ENCODE measurements at regions not wholly inside any gene's neighbourhood (a gene's known extent, or its start where the extent isn't known, plus 50 kb on each side); places are given as distances from the start of the nearest gene placed in this dataset.

- ATAC-seq (no peak), DNase-seq (no peak)
- ChIA-PET POLR2A (no interaction called here), CTCF (no interaction called here)
- no peaks in the 10 kb centered on the region for H3K27me3 ChIP-seq (ENCODE audit: control insufficient read depth in 2 of 2, insufficient read depth in 2 of 2, low read length in 2 of 2)
- H3K36me3 ChIP-seq (ENCODE audit: control insufficient read depth in 2 of 3, insufficient read depth in 3 of 3, low read length in 3 of 3), result no peaks in the 10 kb centered on the region
- no peaks in the 10 kb centered on the region for H3K27me3 Mint-ChIP-seq
- H3K4me1 Mint-ChIP-seq, result no peaks in the 10 kb centered on the region
- no peak overlapping the region for H3K27ac ChIP-seq (ENCODE audit: low read depth, low read length)
- intact Hi-C loops (cut with micrococcal nuclease), result no loop called here
- peaks cover 0 to 6% (median 0%) of the 10 kb centered on the region in 11 donors for H3K9me3 Mint-ChIP-seq
- no peak overlapping the region for H3K4me3 ChIP-seq (ENCODE audit: low read length)
- no peak overlapping the region for H3K4me3 Mint-ChIP-seq
- H3K4me1 ChIP-seq (ENCODE audit: control insufficient read depth in 2 of 2, insufficient read depth in 2 of 2, low read length in 2 of 2), result no peaks in the 10 kb centered on the region
- H3K9me3 ChIP-seq (ENCODE audit: control insufficient read depth in 2 of 3, low read length in 3 of 3), result no peaks in the 10 kb centered on the region
- no peaks in the 10 kb centered on the region for H3K36me3 Mint-ChIP-seq
- H3K27ac Mint-ChIP-seq, result no peak overlapping the region
Observed at GRCh38 chr12:43288671-43289425, 263.2 kb downstream of the ADAMTS20 start.

- H3K27ac Mint-ChIP-seq, result no peak overlapping the region
- no peaks in the 10 kb centered on the region for H3K27me3 Mint-ChIP-seq
- intact Hi-C loops (cut with micrococcal nuclease), result no loop called here
- H3K27ac ChIP-seq (ENCODE audit: low read depth, low read length), result no peak overlapping the region
- H3K27me3 ChIP-seq (ENCODE audit: control insufficient read depth in 2 of 2, insufficient read depth in 2 of 2, low read length in 2 of 2), result no peaks in the 10 kb centered on the region
- no peaks in the 10 kb centered on the region for H3K36me3 Mint-ChIP-seq
- H3K4me3 ChIP-seq (ENCODE audit: low read length), result no peak overlapping the region
- no peaks in the 10 kb centered on the region for H3K9me3 ChIP-seq (ENCODE audit: control insufficient read depth in 2 of 3, low read length in 3 of 3)
- H3K4me1 Mint-ChIP-seq, result no peaks in the 10 kb centered on the region
- no peak for DNase-seq
- ChIA-PET CTCF (no interaction called here), POLR2A (no interaction called here)
- no peak overlapping the region for H3K4me3 Mint-ChIP-seq
- H3K36me3 ChIP-seq (ENCODE audit: control insufficient read depth in 2 of 3, insufficient read depth in 3 of 3, low read length in 3 of 3), result no peaks in the 10 kb centered on the region
- no peak for ATAC-seq
- no peaks in the 10 kb centered on the region for H3K4me1 ChIP-seq (ENCODE audit: control insufficient read depth in 2 of 2, insufficient read depth in 2 of 2, low read length in 2 of 2)
- peaks cover 0 to 6% (median 0%) of the 10 kb centered on the region in 11 donors for H3K9me3 Mint-ChIP-seq
Observed at GRCh38 chr12:43287706-43288383, 264.2 kb downstream of the ADAMTS20 start.

- Mint-ChIP-seq H3K4me1 (no peaks in the 10 kb centered on the region), H3K9me3 (peaks cover 0 to 6% (median 0%) of the 10 kb centered on the region in 11 donors), H3K4me3 (no peak overlapping the region), H3K27ac (no peak overlapping the region), H3K27me3 (no peaks in the 10 kb centered on the region), H3K36me3 (no peaks in the 10 kb centered on the region)
- no peaks in the 10 kb centered on the region for H3K36me3 ChIP-seq (ENCODE audit: control insufficient read depth in 2 of 3, insufficient read depth in 3 of 3, low read length in 3 of 3)
- H3K4me3 ChIP-seq (ENCODE audit: low read length), result no peak overlapping the region
- no peaks in the 10 kb centered on the region for H3K27me3 ChIP-seq (ENCODE audit: control insufficient read depth in 2 of 2, insufficient read depth in 2 of 2, low read length in 2 of 2)
- no peaks in the 10 kb centered on the region for H3K4me1 ChIP-seq (ENCODE audit: control insufficient read depth in 2 of 2, insufficient read depth in 2 of 2, low read length in 2 of 2)
- no peaks in the 10 kb centered on the region for H3K9me3 ChIP-seq (ENCODE audit: control insufficient read depth in 2 of 3, low read length in 3 of 3)
- ChIA-PET POLR2A (no interaction called here), CTCF (no interaction called here)
- no peak overlapping the region for H3K27ac ChIP-seq (ENCODE audit: low read depth, low read length)
- DNase-seq (no peak), ATAC-seq (no peak)
- intact Hi-C loops (cut with micrococcal nuclease), result no loop called here
Observed at GRCh38 chr12:43286986-43287385, 265.0 kb downstream of the ADAMTS20 start.

GRCh38 chr12:43285159-43285598 is 266.8 kb downstream of the ADAMTS20 start:
- intact Hi-C loops (cut with micrococcal nuclease), result no loop called here
- Histone ChIP-seq H3K4me1 (ENCODE audit: control insufficient read depth in 2 of 2, insufficient read depth in 2 of 2, low read length in 2 of 2) (no peaks in the 10 kb centered on the region), H3K27ac (ENCODE audit: low read depth, low read length) (no peak overlapping the region), H3K4me3 (ENCODE audit: low read length) (no peak overlapping the region), H3K9me3 (ENCODE audit: control insufficient read depth in 2 of 3, low read length in 3 of 3) (no peaks in the 10 kb centered on the region), H3K36me3 (ENCODE audit: control insufficient read depth in 2 of 3, insufficient read depth in 3 of 3, low read length in 3 of 3) (no peaks in the 10 kb centered on the region), H3K27me3 (ENCODE audit: control insufficient read depth in 2 of 2, insufficient read depth in 2 of 2, low read length in 2 of 2) (no peaks in the 10 kb centered on the region)
- Mint-ChIP-seq H3K4me1 (no peaks in the 10 kb centered on the region), H3K9me3 (peaks cover 0 to 1% (median 0%) of the 10 kb centered on the region in 11 donors), H3K27ac (no peak overlapping the region), H3K4me3 (no peak overlapping the region), H3K27me3 (no peaks in the 10 kb centered on the region), H3K36me3 (no peaks in the 10 kb centered on the region)
- ChIA-PET CTCF (interaction anchor here (0.7 kb wide), 1 partner anchor 674 kb away, joined by 3 read pairs; no protein-coding TSS in a partner anchor), POLR2A (no interaction called here)
- DNase-seq, result no peak
- ATAC-seq, result no peak

GRCh38 chr12:43284486-43285158 is 267.4 kb downstream of the ADAMTS20 start:
- no peak overlapping the region for H3K4me3 ChIP-seq (ENCODE audit: low read length)
- H3K27me3 ChIP-seq (ENCODE audit: control insufficient read depth in 2 of 2, insufficient read depth in 2 of 2, low read length in 2 of 2), result no peaks in the 10 kb centered on the region
- H3K4me3 Mint-ChIP-seq, result no peak overlapping the region
- no peaks in the 10 kb centered on the region for H3K4me1 ChIP-seq (ENCODE audit: control insufficient read depth in 2 of 2, insufficient read depth in 2 of 2, low read length in 2 of 2)
- DNase-seq, result no peak
- H3K9me3 Mint-ChIP-seq, result peaks cover 0 to 1% (median 0%) of the 10 kb centered on the region in 11 donors
- no peaks in the 10 kb centered on the region for H3K36me3 ChIP-seq (ENCODE audit: control insufficient read depth in 2 of 3, insufficient read depth in 3 of 3, low read length in 3 of 3)
- intact Hi-C loops (cut with micrococcal nuclease), result no loop called here
- H3K27ac ChIP-seq (ENCODE audit: low read depth, low read length), result no peak overlapping the region
- no peaks in the 10 kb centered on the region for H3K36me3 Mint-ChIP-seq
- H3K27ac Mint-ChIP-seq, result no peak overlapping the region
- no peaks in the 10 kb centered on the region for H3K9me3 ChIP-seq (ENCODE audit: control insufficient read depth in 2 of 3, low read length in 3 of 3)
- no peak for ATAC-seq
- ChIA-PET POLR2A (no interaction called here), CTCF (interaction anchor here (0.7 kb wide), 1 partner anchor 675 kb away, joined by 3 read pairs; no protein-coding TSS in a partner anchor)
- no peaks in the 10 kb centered on the region for H3K27me3 Mint-ChIP-seq
- H3K4me1 Mint-ChIP-seq, result no peaks in the 10 kb centered on the region

- Mint-ChIP-seq H3K9me3 (peaks cover 0 to 3% (median 0%) of the 10 kb centered on the region in 11 donors), H3K27ac (no peak overlapping the region), H3K4me1 (no peaks in the 10 kb centered on the region), H3K36me3 (peaks cover 0 to 3% (median 0%) of the 10 kb centered on the region in 5 donors), H3K4me3 (no peak overlapping the region), H3K27me3 (no peaks in the 10 kb centered on the region)
- ChIA-PET CTCF (no interaction called here), POLR2A (no interaction called here)
- Histone ChIP-seq H3K4me3 (ENCODE audit: low read length) (no peak overlapping the region), H3K9me3 (ENCODE audit: control insufficient read depth in 2 of 3, low read length in 3 of 3) (no peaks in the 10 kb centered on the region), H3K27ac (ENCODE audit: low read depth, low read length) (no peak overlapping the region), H3K4me1 (ENCODE audit: control insufficient read depth in 2 of 2, insufficient read depth in 2 of 2, low read length in 2 of 2) (no peaks in the 10 kb centered on the region), H3K36me3 (ENCODE audit: control insufficient read depth in 2 of 3, insufficient read depth in 3 of 3, low read length in 3 of 3) (no peaks in the 10 kb centered on the region), H3K27me3 (ENCODE audit: control insufficient read depth in 2 of 2, insufficient read depth in 2 of 2, low read length in 2 of 2) (no peaks in the 10 kb centered on the region)
- intact Hi-C loops (cut with micrococcal nuclease), result no loop called here
- no peak for DNase-seq
- ATAC-seq, result no peak
Observed at GRCh38 chr12:43283206-43283605, 268.8 kb downstream of the ADAMTS20 start.
